B cell (primary cell): ENCODE measurements at regions not wholly inside any gene's neighbourhood (a gene's known extent, or its start where the extent isn't known, plus 50 kb on each side); places are given as distances from the start of the nearest gene placed in this dataset.

Experiments used
- EZH2 ChIP-seq: IDR thresholded peaks from 2 replicates; pipeline ENCODE4 v1.6.1; 2012; ENCODE audit warnings: borderline replicate concordance, low read depth, mild to moderate bottlenecking, moderate library complexity, low read length; ENCODE audit not compliant: insufficient read depth, poor library complexity, severe bottlenecking
- TF ChIP-seq, protein P1 (sequence below): fragments of 200-600 bp; IDR thresholded peaks from one replicate; pipeline ENCODE4 v1.8.0; 2022; ENCODE audit warnings: antibody characterized with exemption, mild to moderate bottlenecking

DNA sequence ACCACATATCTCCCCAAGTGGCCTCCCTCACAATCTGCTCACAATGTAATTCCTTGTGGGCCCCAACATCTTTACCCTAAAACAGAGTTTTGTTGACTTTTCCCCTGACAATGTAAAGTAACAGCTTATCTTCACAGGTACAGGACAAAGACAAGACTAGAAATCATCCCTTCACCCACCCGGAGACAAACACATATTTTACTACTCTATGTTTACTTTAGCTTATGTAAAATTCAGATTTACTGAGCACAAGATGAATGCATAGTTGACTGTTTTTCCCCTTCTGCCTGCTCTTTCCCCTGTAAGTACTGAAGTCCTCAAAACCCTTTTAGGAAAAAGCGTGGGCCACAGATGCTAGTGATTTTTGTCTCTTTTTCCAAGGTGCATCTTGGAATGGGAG, 61.0 kb downstream of the RPP21 start:
- TF ChIP-seq, protein P1, sequence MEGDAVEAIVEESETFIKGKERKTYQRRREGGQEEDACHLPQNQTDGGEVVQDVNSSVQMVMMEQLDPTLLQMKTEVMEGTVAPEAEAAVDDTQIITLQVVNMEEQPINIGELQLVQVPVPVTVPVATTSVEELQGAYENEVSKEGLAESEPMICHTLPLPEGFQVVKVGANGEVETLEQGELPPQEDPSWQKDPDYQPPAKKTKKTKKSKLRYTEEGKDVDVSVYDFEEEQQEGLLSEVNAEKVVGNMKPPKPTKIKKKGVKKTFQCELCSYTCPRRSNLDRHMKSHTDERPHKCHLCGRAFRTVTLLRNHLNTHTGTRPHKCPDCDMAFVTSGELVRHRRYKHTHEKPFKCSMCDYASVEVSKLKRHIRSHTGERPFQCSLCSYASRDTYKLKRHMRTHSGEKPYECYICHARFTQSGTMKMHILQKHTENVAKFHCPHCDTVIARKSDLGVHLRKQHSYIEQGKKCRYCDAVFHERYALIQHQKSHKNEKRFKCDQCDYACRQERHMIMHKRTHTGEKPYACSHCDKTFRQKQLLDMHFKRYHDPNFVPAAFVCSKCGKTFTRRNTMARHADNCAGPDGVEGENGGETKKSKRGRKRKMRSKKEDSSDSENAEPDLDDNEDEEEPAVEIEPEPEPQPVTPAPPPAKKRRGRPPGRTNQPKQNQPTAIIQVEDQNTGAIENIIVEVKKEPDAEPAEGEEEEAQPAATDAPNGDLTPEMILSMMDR = no peak
- no peak for TF ChIP-seq EZH2
